ENCODE measurements at regions not wholly inside any gene's neighbourhood (a gene's known extent, or its start where the extent isn't known, plus 50 kb on each side); places are given as distances from the start of the nearest gene placed in this dataset.

DNA sequence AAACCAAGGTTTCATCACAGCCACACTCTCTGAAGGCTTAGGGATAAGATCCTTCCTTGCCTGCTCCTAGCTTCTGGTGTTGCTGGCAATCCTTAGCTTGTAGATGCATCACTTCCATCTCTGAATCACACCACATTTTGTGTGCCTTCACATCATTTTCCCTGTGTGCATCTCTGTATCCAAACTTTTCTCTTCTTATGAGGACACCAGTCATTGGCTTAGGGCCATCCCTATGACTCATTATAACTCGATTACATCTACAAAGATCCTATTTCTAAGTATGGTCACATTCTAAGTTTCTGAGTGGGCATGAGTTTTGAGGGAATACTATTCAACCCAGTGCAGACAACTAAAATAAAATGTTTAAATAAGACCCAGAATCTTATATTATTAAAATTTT is 121.7 kb downstream of the C7orf25 start:
- no peak overlapping the region for H3K4me3 ChIP-seq (ENCODE audit: low read depth in 2 of 2, low read length in 1 of 2)
- ChIA-PET POLR2A (no interaction called here), CTCF (interaction anchor here (1.1 to 1.2 kb wide), 2 partner anchors 53 to 824 kb away, joined by 3 read pairs; no protein-coding TSS in a partner anchor)
- H3K27ac ChIP-seq (ENCODE audit: low read depth in 2 of 2, low read length in 1 of 2), result no peak overlapping the region
- no peaks in the 10 kb centered on the region for H3K9me2 ChIP-seq
- WGBS (ENCODE audit: low lambda C conversion rate), result 3% methylated on average over 1 of the region's 1 CpG
- H3K27me3 ChIP-seq (ENCODE audit: insufficient read depth), result no peaks in the 10 kb centered on the region
- H2AFZ ChIP-seq (ENCODE audit: low read depth), result no peak overlapping the region
- no peaks in the 10 kb centered on the region for H3F3A ChIP-seq (replicated peaks; ENCODE audit: insufficient read depth)
- no peak overlapping the region for H3K4me2 ChIP-seq
- DNase-seq, result no peak
- H3K79me2 ChIP-seq (ENCODE audit: insufficient read depth), result no peaks in the 10 kb centered on the region
- H4K20me1 ChIP-seq (ENCODE audit: insufficient read depth), result no peaks in the 10 kb centered on the region
- no peak for TF ChIP-seq RAD21 (IDR thresholded peaks at IDR 0.05; ENCODE audit: low read length)
- TF ChIP-seq FOSL2 (IDR thresholded peaks at IDR 0.05; ENCODE audit: borderline replicate concordance, low read depth), result no peak
- TF ChIP-seq, protein P1, sequence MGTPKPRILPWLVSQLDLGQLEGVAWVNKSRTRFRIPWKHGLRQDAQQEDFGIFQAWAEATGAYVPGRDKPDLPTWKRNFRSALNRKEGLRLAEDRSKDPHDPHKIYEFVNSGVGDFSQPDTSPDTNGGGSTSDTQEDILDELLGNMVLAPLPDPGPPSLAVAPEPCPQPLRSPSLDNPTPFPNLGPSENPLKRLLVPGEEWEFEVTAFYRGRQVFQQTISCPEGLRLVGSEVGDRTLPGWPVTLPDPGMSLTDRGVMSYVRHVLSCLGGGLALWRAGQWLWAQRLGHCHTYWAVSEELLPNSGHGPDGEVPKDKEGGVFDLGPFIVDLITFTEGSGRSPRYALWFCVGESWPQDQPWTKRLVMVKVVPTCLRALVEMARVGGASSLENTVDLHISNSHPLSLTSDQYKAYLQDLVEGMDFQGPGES (IDR thresholded peaks at IDR 0.05; ENCODE audit: low read depth, low read length), result no peak
- no peak for TF ChIP-seq ELF1 (IDR thresholded peaks at IDR 0.05)
- TF ChIP-seq TAF1 (IDR thresholded peaks at IDR 0.05; ENCODE audit: borderline replicate concordance, low read depth, low read length), result no peak
- no peak for TF ChIP-seq GATA2 (CRISPR knock-in tag; IDR thresholded peaks at IDR 0.05)
- TF ChIP-seq TCF12 (IDR thresholded peaks at IDR 0.05), result no peak
- TF ChIP-seq, protein P2, sequence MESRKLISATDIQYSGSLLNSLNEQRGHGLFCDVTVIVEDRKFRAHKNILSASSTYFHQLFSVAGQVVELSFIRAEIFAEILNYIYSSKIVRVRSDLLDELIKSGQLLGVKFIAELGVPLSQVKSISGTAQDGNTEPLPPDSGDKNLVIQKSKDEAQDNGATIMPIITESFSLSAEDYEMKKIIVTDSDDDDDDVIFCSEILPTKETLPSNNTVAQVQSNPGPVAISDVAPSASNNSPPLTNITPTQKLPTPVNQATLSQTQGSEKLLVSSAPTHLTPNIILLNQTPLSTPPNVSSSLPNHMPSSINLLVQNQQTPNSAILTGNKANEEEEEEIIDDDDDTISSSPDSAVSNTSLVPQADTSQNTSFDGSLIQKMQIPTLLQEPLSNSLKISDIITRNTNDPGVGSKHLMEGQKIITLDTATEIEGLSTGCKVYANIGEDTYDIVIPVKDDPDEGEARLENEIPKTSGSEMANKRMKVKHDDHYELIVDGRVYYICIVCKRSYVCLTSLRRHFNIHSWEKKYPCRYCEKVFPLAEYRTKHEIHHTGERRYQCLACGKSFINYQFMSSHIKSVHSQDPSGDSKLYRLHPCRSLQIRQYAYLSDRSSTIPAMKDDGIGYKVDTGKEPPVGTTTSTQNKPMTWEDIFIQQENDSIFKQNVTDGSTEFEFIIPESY (IDR thresholded peaks at IDR 0.05; ENCODE audit: borderline replicate concordance, low read depth), result no peak
- TF ChIP-seq, protein P3, sequence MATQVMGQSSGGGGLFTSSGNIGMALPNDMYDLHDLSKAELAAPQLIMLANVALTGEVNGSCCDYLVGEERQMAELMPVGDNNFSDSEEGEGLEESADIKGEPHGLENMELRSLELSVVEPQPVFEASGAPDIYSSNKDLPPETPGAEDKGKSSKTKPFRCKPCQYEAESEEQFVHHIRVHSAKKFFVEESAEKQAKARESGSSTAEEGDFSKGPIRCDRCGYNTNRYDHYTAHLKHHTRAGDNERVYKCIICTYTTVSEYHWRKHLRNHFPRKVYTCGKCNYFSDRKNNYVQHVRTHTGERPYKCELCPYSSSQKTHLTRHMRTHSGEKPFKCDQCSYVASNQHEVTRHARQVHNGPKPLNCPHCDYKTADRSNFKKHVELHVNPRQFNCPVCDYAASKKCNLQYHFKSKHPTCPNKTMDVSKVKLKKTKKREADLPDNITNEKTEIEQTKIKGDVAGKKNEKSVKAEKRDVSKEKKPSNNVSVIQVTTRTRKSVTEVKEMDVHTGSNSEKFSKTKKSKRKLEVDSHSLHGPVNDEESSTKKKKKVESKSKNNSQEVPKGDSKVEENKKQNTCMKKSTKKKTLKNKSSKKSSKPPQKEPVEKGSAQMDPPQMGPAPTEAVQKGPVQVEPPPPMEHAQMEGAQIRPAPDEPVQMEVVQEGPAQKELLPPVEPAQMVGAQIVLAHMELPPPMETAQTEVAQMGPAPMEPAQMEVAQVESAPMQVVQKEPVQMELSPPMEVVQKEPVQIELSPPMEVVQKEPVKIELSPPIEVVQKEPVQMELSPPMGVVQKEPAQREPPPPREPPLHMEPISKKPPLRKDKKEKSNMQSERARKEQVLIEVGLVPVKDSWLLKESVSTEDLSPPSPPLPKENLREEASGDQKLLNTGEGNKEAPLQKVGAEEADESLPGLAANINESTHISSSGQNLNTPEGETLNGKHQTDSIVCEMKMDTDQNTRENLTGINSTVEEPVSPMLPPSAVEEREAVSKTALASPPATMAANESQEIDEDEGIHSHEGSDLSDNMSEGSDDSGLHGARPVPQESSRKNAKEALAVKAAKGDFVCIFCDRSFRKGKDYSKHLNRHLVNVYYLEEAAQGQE (IDR thresholded peaks at IDR 0.05; ENCODE audit: low read depth, low read length), result no peak
- no peak for TF ChIP-seq EP300 (IDR thresholded peaks at IDR 0.05; ENCODE audit: borderline replicate concordance in 1 of 2, low read depth in 1 of 2, low read length in 1 of 2)
- TF ChIP-seq, protein P4, sequence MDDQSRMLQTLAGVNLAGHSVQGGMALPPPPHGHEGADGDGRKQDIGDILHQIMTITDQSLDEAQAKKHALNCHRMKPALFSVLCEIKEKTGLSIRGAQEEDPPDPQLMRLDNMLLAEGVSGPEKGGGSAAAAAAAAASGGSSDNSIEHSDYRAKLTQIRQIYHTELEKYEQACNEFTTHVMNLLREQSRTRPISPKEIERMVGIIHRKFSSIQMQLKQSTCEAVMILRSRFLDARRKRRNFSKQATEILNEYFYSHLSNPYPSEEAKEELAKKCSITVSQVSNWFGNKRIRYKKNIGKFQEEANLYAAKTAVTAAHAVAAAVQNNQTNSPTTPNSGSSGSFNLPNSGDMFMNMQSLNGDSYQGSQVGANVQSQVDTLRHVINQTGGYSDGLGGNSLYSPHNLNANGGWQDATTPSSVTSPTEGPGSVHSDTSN (IDR thresholded peaks at IDR 0.05), result no peak
- TF ChIP-seq, protein P5, sequence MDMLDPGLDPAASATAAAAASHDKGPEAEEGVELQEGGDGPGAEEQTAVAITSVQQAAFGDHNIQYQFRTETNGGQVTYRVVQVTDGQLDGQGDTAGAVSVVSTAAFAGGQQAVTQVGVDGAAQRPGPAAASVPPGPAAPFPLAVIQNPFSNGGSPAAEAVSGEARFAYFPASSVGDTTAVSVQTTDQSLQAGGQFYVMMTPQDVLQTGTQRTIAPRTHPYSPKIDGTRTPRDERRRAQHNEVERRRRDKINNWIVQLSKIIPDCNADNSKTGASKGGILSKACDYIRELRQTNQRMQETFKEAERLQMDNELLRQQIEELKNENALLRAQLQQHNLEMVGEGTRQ (IDR thresholded peaks at IDR 0.05; ENCODE audit: borderline replicate concordance, low read depth, low read length), result no peak
- no peaks in the 10 kb centered on the region for H3K9me3 ChIP-seq
- H3K9ac ChIP-seq, result no peak overlapping the region
- H3K4me1 ChIP-seq (ENCODE audit: control insufficient read depth in 1 of 2, insufficient read depth in 2 of 2, low read depth in 1 of 2, low read length in 1 of 2), result no peaks in the 10 kb centered on the region
- no peaks in the 10 kb centered on the region for H3K36me3 ChIP-seq (replicated peaks in 1 of 2; ENCODE audit: control insufficient read depth in 1 of 2, insufficient read depth in 2 of 2, low read length in 1 of 2)

Data from SK-N-SH (cell line).